ENCODE measurements at regions not wholly inside any gene's neighbourhood (a gene's known extent, or its start where the extent isn't known, plus 50 kb on each side); places are given as distances from the start of the nearest gene placed in this dataset.

DNA sequence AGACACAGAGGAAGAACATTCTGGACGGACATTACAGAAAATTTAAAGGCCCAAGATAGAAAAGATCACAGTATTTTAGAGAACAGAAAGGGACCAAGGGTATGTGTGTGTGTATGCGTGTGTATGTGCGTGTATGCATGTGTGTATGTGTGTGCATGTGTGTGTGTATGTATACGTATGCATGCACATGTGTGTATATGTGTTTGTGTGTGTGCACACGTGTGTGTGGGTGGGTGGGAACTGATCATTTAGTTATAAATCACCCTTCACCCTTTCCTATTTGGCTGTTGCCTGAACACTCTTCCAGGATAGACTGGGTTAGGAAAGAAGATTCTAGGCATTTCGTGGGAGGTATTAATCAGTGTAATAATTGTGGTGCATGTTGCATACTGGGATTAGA, 634.4 kb downstream of the DHX35 start:
- POLR2A ChIA-PET: no interaction called here
- DNase-seq (ENCODE audit: extremely low spot score): no peak
- TF ChIP-seq, protein P1, sequence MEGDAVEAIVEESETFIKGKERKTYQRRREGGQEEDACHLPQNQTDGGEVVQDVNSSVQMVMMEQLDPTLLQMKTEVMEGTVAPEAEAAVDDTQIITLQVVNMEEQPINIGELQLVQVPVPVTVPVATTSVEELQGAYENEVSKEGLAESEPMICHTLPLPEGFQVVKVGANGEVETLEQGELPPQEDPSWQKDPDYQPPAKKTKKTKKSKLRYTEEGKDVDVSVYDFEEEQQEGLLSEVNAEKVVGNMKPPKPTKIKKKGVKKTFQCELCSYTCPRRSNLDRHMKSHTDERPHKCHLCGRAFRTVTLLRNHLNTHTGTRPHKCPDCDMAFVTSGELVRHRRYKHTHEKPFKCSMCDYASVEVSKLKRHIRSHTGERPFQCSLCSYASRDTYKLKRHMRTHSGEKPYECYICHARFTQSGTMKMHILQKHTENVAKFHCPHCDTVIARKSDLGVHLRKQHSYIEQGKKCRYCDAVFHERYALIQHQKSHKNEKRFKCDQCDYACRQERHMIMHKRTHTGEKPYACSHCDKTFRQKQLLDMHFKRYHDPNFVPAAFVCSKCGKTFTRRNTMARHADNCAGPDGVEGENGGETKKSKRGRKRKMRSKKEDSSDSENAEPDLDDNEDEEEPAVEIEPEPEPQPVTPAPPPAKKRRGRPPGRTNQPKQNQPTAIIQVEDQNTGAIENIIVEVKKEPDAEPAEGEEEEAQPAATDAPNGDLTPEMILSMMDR (IDR thresholded peaks at IDR 0.05; ENCODE audit: control extremely low read depth, extremely low read depth, low read depth, missing control alignments): no peak
- CTCF ChIA-PET: interaction anchor here (1.3 kb wide), 1 partner anchor 26 kb away, joined by 3 read pairs; no protein-coding TSS in a partner anchor

DNA sequence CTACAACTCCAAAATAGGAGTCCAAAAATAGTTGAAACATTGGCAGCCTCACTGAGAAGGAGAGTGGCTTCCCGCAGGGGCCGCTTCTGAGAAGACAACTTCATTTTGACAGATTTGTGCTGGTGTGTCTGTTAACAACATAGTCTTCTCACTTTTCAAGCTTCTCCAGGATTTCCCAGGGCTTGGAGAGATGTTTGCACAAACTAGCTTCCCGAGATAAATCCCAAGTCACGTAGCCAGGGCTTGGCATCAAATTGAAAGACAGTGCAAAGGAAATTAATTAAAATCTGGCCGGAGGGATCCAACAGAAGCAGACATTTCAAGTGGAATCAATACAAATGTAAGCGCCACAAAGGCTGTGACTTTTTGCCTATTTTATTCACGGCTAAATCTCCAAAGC, 630.2 kb downstream of the DHX35 start:
- TF ChIP-seq, protein P1 (IDR thresholded peaks at IDR 0.05; ENCODE audit: control extremely low read depth, extremely low read depth, low read depth, missing control alignments): no peak
- DNase-seq (ENCODE audit: extremely low spot score): no peak
- ChIA-PET CTCF (no interaction called here), POLR2A (no interaction called here)

DNA sequence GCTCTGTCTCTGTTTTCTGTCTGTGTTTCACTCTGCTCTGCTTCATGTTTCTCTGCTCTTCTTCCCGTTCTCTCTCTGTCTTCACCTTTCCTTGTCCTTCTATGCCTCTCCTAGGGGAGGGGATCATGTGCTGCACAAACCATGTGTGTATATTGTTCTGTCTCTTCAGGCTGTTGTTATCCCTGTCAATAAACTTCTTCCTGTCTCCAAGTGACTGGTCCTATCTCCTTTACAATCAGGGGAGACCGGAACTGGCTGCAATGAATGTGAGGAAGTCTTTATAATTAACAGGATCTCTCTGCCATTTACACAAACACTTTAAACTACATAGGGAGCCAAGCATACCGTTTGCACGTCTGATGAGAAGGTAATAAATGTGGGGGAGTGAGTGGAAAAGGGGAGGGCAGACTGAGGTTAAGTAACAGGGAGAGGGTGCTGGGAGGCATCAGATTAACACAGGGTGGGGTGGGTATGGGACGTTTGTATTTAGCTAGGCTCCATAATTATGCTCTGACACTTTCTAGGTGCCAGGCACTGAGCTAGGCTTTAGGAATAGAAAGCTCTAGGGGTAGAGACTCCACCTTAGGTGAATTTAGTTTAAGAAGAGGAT, 626.1 kb downstream of the DHX35 start:
- no peak for DNase-seq (ENCODE audit: extremely low spot score)
- ChIA-PET CTCF (no interaction called here), POLR2A (no interaction called here)
- TF ChIP-seq, protein P1 (IDR thresholded peaks at IDR 0.05; ENCODE audit: control extremely low read depth, extremely low read depth, low read depth, missing control alignments): no peak

DNA sequence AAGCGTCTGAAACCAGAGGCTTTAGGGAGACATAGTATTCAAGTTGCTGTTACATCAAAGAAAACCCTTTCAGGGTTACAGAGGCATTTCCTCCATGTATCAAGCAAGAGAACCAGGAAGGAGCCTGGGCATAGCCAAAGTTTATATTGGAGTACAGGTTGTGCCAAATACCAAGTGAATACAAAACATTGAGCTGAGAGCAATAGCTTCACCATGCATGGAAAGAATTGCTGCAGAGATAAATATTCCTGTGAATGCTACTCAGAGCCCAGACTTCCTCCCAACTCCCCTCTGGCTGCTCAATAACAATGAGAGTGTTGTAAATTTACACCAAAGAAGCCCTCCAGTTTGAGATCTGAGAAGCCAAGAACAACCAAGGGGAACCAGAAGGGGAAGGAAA, 618.9 kb downstream of the DHX35 start:
- CTCF ChIA-PET: interaction anchor here (0.8 kb wide), 1 partner anchor 9 kb away, joined by 3 read pairs; no protein-coding TSS in a partner anchor
- POLR2A ChIA-PET: no interaction called here
- TF ChIP-seq, protein P1 (IDR thresholded peaks at IDR 0.05; ENCODE audit: control extremely low read depth, extremely low read depth, low read depth, missing control alignments): no peak

DNA sequence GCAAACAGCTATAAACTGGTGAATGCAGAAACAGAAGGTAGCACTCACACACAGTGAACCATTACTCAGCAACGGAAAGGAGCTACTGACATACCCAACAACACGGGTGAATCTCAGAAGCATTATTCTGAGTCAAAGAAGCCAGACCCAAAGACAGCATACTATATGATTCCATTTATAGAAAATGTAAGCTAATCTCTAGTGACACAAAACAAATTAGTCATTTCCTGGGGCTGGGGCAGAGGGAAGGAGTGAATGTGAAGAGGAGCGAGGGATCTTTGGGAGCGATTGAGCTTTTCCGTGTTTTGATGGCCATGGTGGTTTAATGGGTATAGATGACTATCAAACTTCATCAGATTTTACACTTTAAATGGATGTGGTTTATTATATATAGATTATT, 614.6 kb downstream of the DHX35 start:
- POLR2A ChIA-PET: no interaction called here
- TF ChIP-seq, protein P1 (IDR thresholded peaks at IDR 0.05; ENCODE audit: control extremely low read depth, extremely low read depth, low read depth, missing control alignments): no peak
- CTCF ChIA-PET: interaction anchor here (1.2 kb wide), 1 partner anchor 12 kb away, joined by 4 read pairs; no protein-coding TSS in a partner anchor
- no peak for DNase-seq (ENCODE audit: extremely low spot score)

More for the DNA sequence above, 618.9 kb downstream of the DHX35 start:
- no peak for DNase-seq (ENCODE audit: extremely low spot score)

DNA sequence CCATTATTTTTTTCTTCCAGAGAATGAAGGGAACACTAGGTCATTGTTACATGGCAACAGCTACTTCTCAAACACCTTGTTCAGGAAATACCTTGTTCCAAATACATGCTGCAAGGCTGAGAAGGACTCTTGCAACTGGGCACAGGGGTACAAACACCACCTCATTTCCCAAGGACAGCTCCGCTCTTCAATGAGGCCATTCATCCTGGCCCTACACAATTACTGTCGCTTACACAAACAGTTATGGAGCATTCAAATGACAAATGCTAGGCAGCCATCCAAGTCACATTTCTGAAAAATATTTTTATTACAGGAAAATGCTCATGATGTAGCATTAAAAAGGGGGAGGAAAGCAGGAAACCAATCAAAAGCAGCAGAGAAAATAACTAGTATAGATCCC, 611.9 kb downstream of the DHX35 start:
- TF ChIP-seq, protein P1 (IDR thresholded peaks at IDR 0.05; ENCODE audit: control extremely low read depth, extremely low read depth, low read depth, missing control alignments): no peak

More for the DNA sequence above, 611.9 kb downstream of the DHX35 start:
- CTCF ChIA-PET: interaction anchor here (1.0 kb wide), 1 partner anchor 10 kb away, joined by 3 read pairs; no protein-coding TSS in a partner anchor
- no peak for DNase-seq (ENCODE audit: extremely low spot score)
- POLR2A ChIA-PET: no interaction called here

Data from GM10248 (cell line).